Tibial nerve (tissue), 4 donors: ENCODE measurements at regions not wholly inside any gene's neighbourhood (a gene's known extent, or its start where the extent isn't known, plus 50 kb on each side); places are given as distances from the start of the nearest gene placed in this dataset.

Experiments used
- CTCF ChIP-seq, 5 experiments: fragments of 200-600 bp in 3 of 5; fragments of 450-650 bp in 2 of 5; sonication (generic) in 3 of 5; IDR thresholded peaks; one replicate each; pipeline ENCODE4 v1.5.1; 2016 to 2019; ENCODE audit warnings: antibody characterized with exemption in 5 of 5, mild to moderate bottlenecking in 3 of 5, moderate library complexity in 2 of 5
- EP300 ChIP-seq, 2 donors: sonication (generic); formaldehyde crosslinking; IDR thresholded peaks; one replicate each; pipeline ENCODE4 v1.6.1; 2017; ENCODE audit warnings: antibody characterized with exemption in 2 of 2, mild to moderate bottlenecking in 1 of 2
- POLR2A ChIP-seq, 2 donors: fragments of 450-650 bp; IDR thresholded peaks; one replicate each; pipeline ENCODE4 v1.6.1; 2017; ENCODE audit warnings: antibody characterized with exemption in 2 of 2, mild to moderate bottlenecking in 2 of 2, moderate library complexity in 2 of 2

- no peak for TF ChIP-seq CTCF (IDR thresholded peaks at IDR 0.05)
- TF ChIP-seq EP300 (IDR thresholded peaks at IDR 0.05): no peak
- TF ChIP-seq POLR2A (IDR thresholded peaks at IDR 0.05): no peak
Observed at GRCh38 chr4:145326491-145326890, 146.1 kb upstream of the OTUD4 start.
